GM12878 (cell line): ENCODE measurements at regions not wholly inside any gene's neighbourhood (a gene's known extent, or its start where the extent isn't known, plus 50 kb on each side); places are given as distances from the start of the nearest gene placed in this dataset.
A peak's percentile ranks its signal among the peaks of the same experiment; 100 is the strongest.

Source experiments
- ATAC-seq: fragments of 200-7000 bp; cut with Tn5 transposase; 3 replicates; pipeline ENCODE4 v1.9.1; 2020; ENCODE audit warnings: mild to moderate bottlenecking, moderate library complexity
- BruUV-seq: library from RNA; stranded (reverse); fragments of 400-500 nt; replicated peaks from 2 replicates; lab custom pipeline; 2021; lab: Mats Ljungman, UMichigan
- CTCF ChIA-PET: fragments of 300-600 bp; sonication (Branson Sonifier 250); formaldehyde crosslinking; extraction: SDS; loops from one replicate; lab custom pipeline; 2021; ENCODE audit warnings: inconsistent platforms; lab: Yijun Ruan, JAX
- POLR2A ChIA-PET: fragments of 350-600 bp; formaldehyde crosslinking; extraction: SDS; loops from one replicate; lab custom pipeline; 2021; ENCODE audit warnings: inconsistent platforms; lab: Charles Lee
- RAD21 ChIA-PET: fragments of 300-600 bp; sonication (Branson Sonifier 250); formaldehyde crosslinking; loops from one replicate; lab custom pipeline; 2023; ENCODE audit warnings: antibody characterized with exemption; ENCODE audit not compliant: unreplicated experiment; lab: Charles Lee
- SMC1A ChIA-PET: fragments of 300-600 bp; sonication (Branson Sonifier 250); formaldehyde crosslinking; loops from one replicate; lab custom pipeline; 2023; ENCODE audit not compliant: unreplicated experiment, uncharacterized antibody; lab: Charles Lee
- DNase-seq: peaks from one replicate; pipeline ENCODE4 v3.0.0-alpha.2; 2011; ENCODE audit warnings: low read depth, low spot score
- FAIRE-seq: peaks from 3 replicates; lab custom pipeline; 2011; peaks lifted over from hg19 to GRCh38; lab: Jason Lieb, UNC
- H2AFZ ChIP-seq: 2 replicates; pipeline ENCODE4 v1.6.0; 2011; ENCODE audit warnings: low read depth, low read length, control low read depth; ENCODE audit not compliant: control insufficient read depth
- H3K27ac ChIP-seq: 2 replicates; pipeline ENCODE4 v1.5.1; 2011; ENCODE audit warnings: control low read depth; ENCODE audit not compliant: control insufficient read depth, insufficient read depth
- H3K27me3 ChIP-seq, 2 experiments: replicated peaks in 1 of 2; 2 replicates each; pipeline versions ENCODE4 v1.6.0 to v1.6.1; 2011; ENCODE audit warnings: low read length in 1 of 2; ENCODE audit not compliant: control insufficient read depth in 2 of 2, insufficient read depth in 2 of 2
- H3K36me3 ChIP-seq, 2 experiments: 2 replicates each; pipeline ENCODE4 v1.5.1; 2011; ENCODE audit warnings: low read length in 1 of 2; ENCODE audit not compliant: control insufficient read depth in 2 of 2, insufficient read depth in 2 of 2
- H3K4me1 ChIP-seq: 2 replicates; pipeline ENCODE4 v1.6.1; 2011; ENCODE audit warnings: mild to moderate bottlenecking, low read length, moderate library complexity, mixed read lengths; ENCODE audit not compliant: control insufficient read depth, insufficient read depth
- H3K4me2 ChIP-seq: 2 replicates; pipeline ENCODE4 v1.6.0; 2011; ENCODE audit warnings: control low read depth; ENCODE audit not compliant: control insufficient read depth, insufficient read depth
- H3K4me3 ChIP-seq: fragments of 200-600 bp; sonication (generic); 2 replicates; pipeline ENCODE4 v1.5.1; 2016
- H3K79me2 ChIP-seq: 2 replicates; pipeline ENCODE4 v1.6.0; 2011; ENCODE audit warnings: low read length; ENCODE audit not compliant: control insufficient read depth, insufficient read depth
- H3K9ac ChIP-seq: 2 replicates; pipeline ENCODE4 v1.8.0; 2011; ENCODE audit warnings: low read length, control low read depth, mixed read lengths; ENCODE audit not compliant: control insufficient read depth, insufficient read depth
- H3K9me3 ChIP-seq: replicated peaks from 3 replicates; pipeline ENCODE4 v1.5.1; 2011; ENCODE audit warnings: mild to moderate bottlenecking, low read length; ENCODE audit not compliant: control insufficient read depth, insufficient read depth
- H4K20me1 ChIP-seq: 2 replicates; pipeline ENCODE4 v1.6.0; 2011; ENCODE audit not compliant: control insufficient read depth, insufficient read depth
- CREM ChIP-seq: IDR thresholded peaks from 2 replicates; pipeline ENCODE4 v1.6.1; 2014; ENCODE audit warnings: antibody characterized with exemption, low read depth
- KLF5 ChIP-seq: fragments of 450-650 bp; IDR thresholded peaks from 2 replicates; pipeline ENCODE4 v1.6.1; 2014; ENCODE audit warnings: mild to moderate bottlenecking; ENCODE audit not compliant: partially characterized antibody
- LARP7 ChIP-seq: fragments of 450-650 bp; IDR thresholded peaks from 2 replicates; pipeline ENCODE4 v1.6.1; 2017; ENCODE audit warnings: mild to moderate bottlenecking
- NBN ChIP-seq: fragments of 450-650 bp; IDR thresholded peaks from 2 replicates; pipeline ENCODE4 v1.6.1; 2016
- RAD21 ChIP-seq: IDR thresholded peaks from 2 replicates; pipeline ENCODE4 v1.6.1; 2011; ENCODE audit warnings: mild to moderate bottlenecking, low read depth, low read length, moderate library complexity; ENCODE audit not compliant: insufficient read depth
- STAT3 ChIP-seq: IDR thresholded peaks from 2 replicates; pipeline ENCODE4 v1.6.1; 2011; ENCODE audit warnings: low read depth, low read length, improper control_type of control experiment
- ZZZ3 ChIP-seq: IDR thresholded peaks from 2 replicates; pipeline ENCODE4 v1.6.1; 2011; ENCODE audit warnings: low read depth; ENCODE audit not compliant: control insufficient read depth, insufficient read length
- WGBS: methylation state at CpG from one replicate; pipeline ENCODE4 v1.1.6; 2016; ENCODE audit warnings: low lambda C conversion rate; ENCODE audit not compliant: insufficient replicate concordance, insufficient coverage; ENCODE audit errors: missing lambda C conversion rate; 5-methylcytosine and 5-hydroxymethylcytosine counted together
- in situ Hi-C: fragments of 300-500 bp; cut with MboI; formaldehyde crosslinking; loops from 9 replicates; pipeline ENCODE4 v1.14.3; 2018; ENCODE audit warnings: mixed read lengths
- intact Hi-C: fragments of 100-400 bp; cut with micrococcal nuclease; formaldehyde crosslinking; loops from one replicate; pipeline ENCODE4 v1.14.2; 2022; ENCODE audit not compliant: unreplicated experiment
- TF ChIP-seq, protein P1 (sequence below): IDR thresholded peaks from 2 replicates; pipeline ENCODE4 v1.6.1; 2012; ENCODE audit warnings: mild to moderate bottlenecking, low read depth, low read length

DNA sequence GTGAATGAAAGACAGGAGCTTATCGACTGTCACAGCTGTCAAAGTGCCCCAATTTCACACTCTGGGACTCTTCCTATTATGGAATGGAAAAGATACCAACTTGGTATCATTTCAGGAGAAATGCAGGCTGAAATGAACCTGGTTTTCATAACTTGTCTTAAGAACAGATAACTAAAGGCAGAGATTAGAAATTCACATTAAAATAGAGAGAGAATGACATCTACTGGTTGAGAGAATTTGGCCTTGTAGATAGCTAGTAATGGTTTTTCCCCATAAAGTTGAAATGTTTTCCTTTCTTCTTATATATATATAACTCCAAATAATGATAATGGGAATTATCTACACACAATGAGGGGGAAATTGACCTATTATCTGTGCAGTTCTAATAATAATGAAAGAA is 600.2 kb upstream of the CCNG1 start:
- ChIA-PET RAD21 (no interaction called here), SMC1A (interaction anchor here (0.8 kb wide), 1 partner anchor 71 kb away, joined by 3 read pairs; no protein-coding TSS in a partner anchor), CTCF (interaction anchor here (0.6 to 0.8 kb wide), 2 partner anchors 111 to 158 kb away, joined by 3 to 4 read pairs; no protein-coding TSS in a partner anchor), POLR2A (no interaction called here)
- no TSS peak for BruUV-seq
- no peaks in the 10 kb centered on the region for H3K4me1 ChIP-seq
- no peak overlapping the region for H3K9ac ChIP-seq
- no peaks in the 10 kb centered on the region for H3K27me3 ChIP-seq
- no peak overlapping the region for H3K4me3 ChIP-seq
- no peaks in the 10 kb centered on the region for H3K9me3 ChIP-seq
- no peaks in the 10 kb centered on the region for H3K36me3 ChIP-seq
- no peak for FAIRE-seq
- intact Hi-C loops, result no loop called here
- no peak overlapping the region for H3K4me2 ChIP-seq
- 4% methylated on average over 1 of the region's 1 CpG for WGBS
- H3K27ac ChIP-seq, result no peak overlapping the region
- no peak overlapping the region for H2AFZ ChIP-seq
- H4K20me1 ChIP-seq, result no peaks in the 10 kb centered on the region
- no peak for DNase-seq
- TF ChIP-seq CREM (no peak), LARP7 (no peak), STAT3 (no peak)
- no peaks in the 10 kb centered on the region for H3K79me2 ChIP-seq
- ATAC-seq, result no peak
- in situ Hi-C loops, result no loop called here

DNA sequence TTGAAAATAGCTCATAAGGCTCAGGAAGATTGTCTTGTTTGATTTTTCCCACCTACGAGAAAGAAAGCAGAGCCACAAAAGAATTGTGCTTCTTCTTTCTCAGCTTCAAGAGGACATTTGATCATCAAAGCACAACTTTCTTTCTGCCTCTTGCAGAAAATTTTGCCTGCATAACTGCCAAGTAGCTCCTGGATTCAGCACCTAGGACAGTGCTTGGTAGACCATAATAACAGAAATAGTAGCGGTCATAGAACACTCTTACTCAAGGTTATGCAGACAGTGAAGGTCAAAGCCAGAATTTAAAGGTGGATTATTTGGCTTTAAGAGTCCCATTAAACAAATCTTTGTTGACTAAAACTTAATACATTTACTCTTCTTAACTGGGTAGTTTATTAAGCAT is 594.7 kb upstream of the CCNG1 start:
- FAIRE-seq, result no peak
- TF ChIP-seq NBN, result no peak
- no peak for TF ChIP-seq RAD21
- no peak for TF ChIP-seq ZZZ3
- TF ChIP-seq, protein P1, sequence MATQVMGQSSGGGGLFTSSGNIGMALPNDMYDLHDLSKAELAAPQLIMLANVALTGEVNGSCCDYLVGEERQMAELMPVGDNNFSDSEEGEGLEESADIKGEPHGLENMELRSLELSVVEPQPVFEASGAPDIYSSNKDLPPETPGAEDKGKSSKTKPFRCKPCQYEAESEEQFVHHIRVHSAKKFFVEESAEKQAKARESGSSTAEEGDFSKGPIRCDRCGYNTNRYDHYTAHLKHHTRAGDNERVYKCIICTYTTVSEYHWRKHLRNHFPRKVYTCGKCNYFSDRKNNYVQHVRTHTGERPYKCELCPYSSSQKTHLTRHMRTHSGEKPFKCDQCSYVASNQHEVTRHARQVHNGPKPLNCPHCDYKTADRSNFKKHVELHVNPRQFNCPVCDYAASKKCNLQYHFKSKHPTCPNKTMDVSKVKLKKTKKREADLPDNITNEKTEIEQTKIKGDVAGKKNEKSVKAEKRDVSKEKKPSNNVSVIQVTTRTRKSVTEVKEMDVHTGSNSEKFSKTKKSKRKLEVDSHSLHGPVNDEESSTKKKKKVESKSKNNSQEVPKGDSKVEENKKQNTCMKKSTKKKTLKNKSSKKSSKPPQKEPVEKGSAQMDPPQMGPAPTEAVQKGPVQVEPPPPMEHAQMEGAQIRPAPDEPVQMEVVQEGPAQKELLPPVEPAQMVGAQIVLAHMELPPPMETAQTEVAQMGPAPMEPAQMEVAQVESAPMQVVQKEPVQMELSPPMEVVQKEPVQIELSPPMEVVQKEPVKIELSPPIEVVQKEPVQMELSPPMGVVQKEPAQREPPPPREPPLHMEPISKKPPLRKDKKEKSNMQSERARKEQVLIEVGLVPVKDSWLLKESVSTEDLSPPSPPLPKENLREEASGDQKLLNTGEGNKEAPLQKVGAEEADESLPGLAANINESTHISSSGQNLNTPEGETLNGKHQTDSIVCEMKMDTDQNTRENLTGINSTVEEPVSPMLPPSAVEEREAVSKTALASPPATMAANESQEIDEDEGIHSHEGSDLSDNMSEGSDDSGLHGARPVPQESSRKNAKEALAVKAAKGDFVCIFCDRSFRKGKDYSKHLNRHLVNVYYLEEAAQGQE, result peak; percentile 74
- TF ChIP-seq KLF5, result no peak
- TF ChIP-seq, all 136 proteins: peak for 1

More for the DNA sequence above, 594.7 kb upstream of the CCNG1 start:
- Histone ChIP-seq H3K27ac (no peak overlapping the region), H4K20me1 (no peaks in the 10 kb centered on the region), H2AFZ (no peak overlapping the region), H3K4me2 (no peak overlapping the region), H3K4me1 (no peaks in the 10 kb centered on the region), H3K4me3 (no peak overlapping the region), H3K79me2 (no peaks in the 10 kb centered on the region), H3K27me3 (no peaks in the 10 kb centered on the region), H3K9ac (no peak overlapping the region), H3K9me3 (no peaks in the 10 kb centered on the region), H3K36me3 (no peaks in the 10 kb centered on the region)
- no TSS peak for BruUV-seq
- ATAC-seq (no peak), DNase-seq (no peak)
- RAD21 ChIA-PET, result no interaction called here
- POLR2A ChIA-PET, result no interaction called here
- SMC1A ChIA-PET, result interaction anchor here (0.9 kb wide), 1 partner anchor 17 kb away, joined by 3 read pairs; no protein-coding TSS in a partner anchor
- CTCF ChIA-PET, result interaction anchor here (1.0 to 1.6 kb wide), 2 partner anchors 11 to 634 kb away, joined by 3 to 4 read pairs; no protein-coding TSS in a partner anchor
- 26% methylated on average over 2 of the region's 2 CpGs for WGBS
- intact Hi-C loops, result no loop called here
- in situ Hi-C loops, result no loop called here
